ENCODE measurements at regions not wholly inside any gene's neighbourhood (a gene's known extent, or its start where the extent isn't known, plus 50 kb on each side); places are given as distances from the start of the nearest gene placed in this dataset.

- TF ChIP-seq EZH2 (IDR thresholded peaks at IDR 0.05; ENCODE audit: low read depth), result no peak
- TF ChIP-seq CTCF (conservative IDR thresholded peaks at IDR 0.05), result no peak
Observed at GRCh38 chr3:14258906-14259904, 80.6 kb downstream of the LSM3 start.
